Left ventricle myocardium inferior (tissue), 1 donor: ENCODE measurements at regions not wholly inside any gene's neighbourhood (a gene's known extent, or its start where the extent isn't known, plus 50 kb on each side); places are given as distances from the start of the nearest gene placed in this dataset.

Experiments used
- DNase-seq: peaks from one replicate; pipeline ENCODE4 v3.0.0-alpha.2; 2020
- H3K27ac ChIP-seq: fragments of 200-600 bp; replicated peaks from 2 replicates; pipeline ENCODE4 v1.8.0; 2021
- H3K27me3 ChIP-seq: fragments of 200-600 bp; 2 replicates; pipeline ENCODE4 v1.8.0; 2021; ENCODE audit warnings: low read depth
- H3K36me3 ChIP-seq: fragments of 200-600 bp; 2 replicates; pipeline ENCODE4 v1.8.0; 2021
- H3K4me1 ChIP-seq: fragments of 200-600 bp; 2 replicates; pipeline ENCODE4 v1.8.0; 2021
- H3K4me3 ChIP-seq: fragments of 200-600 bp; 2 replicates; pipeline ENCODE4 v1.8.0; 2021; ENCODE audit warnings: mild to moderate bottlenecking, moderate library complexity
- H3K9me3 ChIP-seq: fragments of 200-600 bp; replicated peaks from 2 replicates; pipeline ENCODE4 v1.8.0; 2021
- CTCF ChIP-seq: fragments of 200-600 bp; IDR thresholded peaks from 2 replicates; pipeline ENCODE4 v1.8.0; 2021; ENCODE audit warnings: antibody characterized with exemption, mild to moderate bottlenecking, borderline replicate concordance
- intact Hi-C: fragments of 100-400 bp; cut with micrococcal nuclease; formaldehyde crosslinking; loops from one replicate; pipeline ENCODE4 v1.11.0; 2022
- donor health status: DM: no; HTN: yes; CAD: no; lungs with severe emphysema.

GRCh38 chr16:26330654-26331053 lies 638.9 kb downstream of the HS3ST4 start:
- Histone ChIP-seq H3K9me3 (peaks cover 27% of the 10 kb centered on the region), H3K36me3 (no peaks in the 10 kb centered on the region), H3K27ac (no peak overlapping the region), H3K4me1 (no peaks in the 10 kb centered on the region), H3K4me3 (no peak overlapping the region), H3K27me3 (no peaks in the 10 kb centered on the region)
- intact Hi-C loops, result no loop called here
- no peak for DNase-seq
- no peak for TF ChIP-seq CTCF

- no peak for DNase-seq
- Histone ChIP-seq H3K4me3 (no peak overlapping the region), H3K27ac (no peak overlapping the region), H3K27me3 (no peaks in the 10 kb centered on the region), H3K4me1 (no peaks in the 10 kb centered on the region), H3K36me3 (no peaks in the 10 kb centered on the region), H3K9me3 (peaks cover 11% of the 10 kb centered on the region)
- intact Hi-C loops, result no loop called here
- no peak for TF ChIP-seq CTCF
These were observed 642.7 kb downstream of the HS3ST4 start for GRCh38 chr16:26334218-26335111.

- Histone ChIP-seq H3K4me3 (no peak overlapping the region), H3K27ac (no peak overlapping the region), H3K9me3 (peaks cover 2% of the 10 kb centered on the region), H3K36me3 (no peaks in the 10 kb centered on the region), H3K4me1 (no peaks in the 10 kb centered on the region), H3K27me3 (no peaks in the 10 kb centered on the region)
- no peak for DNase-seq
- TF ChIP-seq CTCF, result no peak
- intact Hi-C loops, result no loop called here
These were observed 643.6 kb downstream of the HS3ST4 start for GRCh38 chr16:26335236-26335853.

GRCh38 chr16:26342621-26343020 lies 650.9 kb downstream of the HS3ST4 start:
- no peaks in the 10 kb centered on the region for H3K36me3 ChIP-seq
- TF ChIP-seq CTCF, result no peak
- no peaks in the 10 kb centered on the region for H3K4me1 ChIP-seq
- no peaks in the 10 kb centered on the region for H3K27me3 ChIP-seq
- no peak for DNase-seq
- no peak overlapping the region for H3K27ac ChIP-seq
- no peak overlapping the region for H3K4me3 ChIP-seq
- intact Hi-C loops, result no loop called here
- no peaks in the 10 kb centered on the region for H3K9me3 ChIP-seq

GRCh38 chr16:26344240-26344776 lies 652.5 kb downstream of the HS3ST4 start:
- intact Hi-C loops, result no loop called here
- DNase-seq, result no peak
- Histone ChIP-seq H3K27ac (no peak overlapping the region), H3K27me3 (no peaks in the 10 kb centered on the region), H3K4me1 (no peaks in the 10 kb centered on the region), H3K36me3 (no peaks in the 10 kb centered on the region), H3K4me3 (no peak overlapping the region), H3K9me3 (no peaks in the 10 kb centered on the region)
- no peak for TF ChIP-seq CTCF
